Activated CD4-positive, alpha-beta memory T cell treated with anti-CD3 and anti-CD28 coated beads, Interleukin-2, amount 10 ng/mL, durations not matched to agents 7 days and 5 days (primary cell): ENCODE measurements at regions not wholly inside any gene's neighbourhood (a gene's known extent, or its start where the extent isn't known, plus 50 kb on each side); places are given as distances from the start of the nearest gene placed in this dataset.

Source experiments
- CTCF ChIA-PET: fragments of 350-600 bp; sonication (Branson Sonifier 250); formaldehyde crosslinking; loops from one replicate; lab custom pipeline; 2021; ENCODE audit warnings: antibody characterized with exemption, inconsistent platforms; lab: Charles Lee
- POLR2A ChIA-PET: fragments of 350-600 bp; sonication (Branson Sonifier 250); formaldehyde crosslinking; loops from one replicate; lab custom pipeline; 2021; ENCODE audit warnings: antibody characterized with exemption; lab: Charles Lee
- DNase-seq: peaks from one replicate; pipeline ENCODE4 v3.0.0-alpha.2; 2020
- H3K27ac Mint-ChIP-seq: one replicate; pipeline ENCODE4 v1.8.0; 2021; ENCODE audit warnings: mild to moderate bottlenecking, mixed read lengths
- H3K27me3 Mint-ChIP-seq: one replicate; pipeline ENCODE4 v1.8.0; 2021; ENCODE audit warnings: mixed read lengths
- H3K36me3 Mint-ChIP-seq: one replicate; pipeline ENCODE4 v1.8.0; 2021; ENCODE audit warnings: low read depth, mixed read lengths
- H3K4me1 Mint-ChIP-seq: one replicate; pipeline ENCODE4 v1.8.0; 2021; ENCODE audit warnings: mixed read lengths
- H3K4me3 Mint-ChIP-seq: one replicate; pipeline ENCODE4 v1.8.0; 2021; ENCODE audit warnings: mild to moderate bottlenecking, mixed read lengths
- H3K9me3 Mint-ChIP-seq: one replicate; pipeline ENCODE4 v1.8.0; 2021; ENCODE audit warnings: mixed read lengths

DNA sequence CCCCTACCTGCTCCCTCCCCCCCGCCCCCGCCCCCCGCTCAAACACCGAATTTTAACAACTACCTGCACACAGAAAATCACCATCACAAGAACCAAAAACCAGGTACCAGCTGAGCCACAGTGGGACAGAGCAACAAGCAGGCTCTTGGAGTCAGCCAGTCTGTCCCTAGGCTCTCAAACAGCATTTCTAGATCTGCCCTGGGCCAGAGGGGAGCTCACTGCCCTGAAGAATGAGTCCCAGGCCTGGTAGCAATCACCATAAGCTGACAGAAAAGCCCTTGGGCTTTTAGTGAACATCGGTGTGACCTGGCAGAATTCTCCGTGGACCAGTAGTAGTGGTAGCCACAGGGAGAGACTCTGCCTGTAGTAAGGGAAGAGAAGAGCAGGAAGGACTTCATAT is 58.3 kb downstream of the C11orf87 start:
- ChIA-PET CTCF (no interaction called here), POLR2A (no interaction called here)
- H3K27ac Mint-ChIP-seq = no peak overlapping the region
- H3K9me3 Mint-ChIP-seq = peaks cover 6% of the 10 kb centered on the region
- H3K4me3 Mint-ChIP-seq = no peak overlapping the region
- H3K36me3 Mint-ChIP-seq = no peaks in the 10 kb centered on the region
- H3K4me1 Mint-ChIP-seq = no peaks in the 10 kb centered on the region
- no peaks in the 10 kb centered on the region for H3K27me3 Mint-ChIP-seq
- DNase-seq = no peak

DNA sequence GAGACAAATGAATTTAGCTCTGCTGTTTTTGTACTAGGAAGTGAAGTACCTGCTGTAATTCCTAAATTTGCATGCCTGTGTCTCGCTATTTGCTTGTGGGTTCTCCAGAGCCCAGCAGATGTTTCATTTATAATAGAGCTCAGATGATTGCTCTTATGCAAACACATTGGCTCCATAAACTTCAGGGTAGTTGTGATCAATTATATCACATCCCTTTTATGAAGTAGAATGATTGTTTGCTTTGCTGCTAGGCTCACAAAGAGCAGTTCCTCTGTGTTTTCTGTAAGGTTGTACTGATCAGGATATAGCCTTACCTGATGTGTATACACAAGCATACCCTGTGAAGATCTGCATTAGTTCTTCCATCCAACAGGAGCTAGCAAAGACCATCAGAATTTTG is 64.1 kb downstream of the C11orf87 start:
- H3K27me3 Mint-ChIP-seq = no peaks in the 10 kb centered on the region
- H3K27ac Mint-ChIP-seq = no peak overlapping the region
- ChIA-PET CTCF (no interaction called here), POLR2A (no interaction called here)
- no peak for DNase-seq
- no peak overlapping the region for H3K4me3 Mint-ChIP-seq
- no peaks in the 10 kb centered on the region for H3K9me3 Mint-ChIP-seq
- no peaks in the 10 kb centered on the region for H3K4me1 Mint-ChIP-seq
- no peaks in the 10 kb centered on the region for H3K36me3 Mint-ChIP-seq

DNA sequence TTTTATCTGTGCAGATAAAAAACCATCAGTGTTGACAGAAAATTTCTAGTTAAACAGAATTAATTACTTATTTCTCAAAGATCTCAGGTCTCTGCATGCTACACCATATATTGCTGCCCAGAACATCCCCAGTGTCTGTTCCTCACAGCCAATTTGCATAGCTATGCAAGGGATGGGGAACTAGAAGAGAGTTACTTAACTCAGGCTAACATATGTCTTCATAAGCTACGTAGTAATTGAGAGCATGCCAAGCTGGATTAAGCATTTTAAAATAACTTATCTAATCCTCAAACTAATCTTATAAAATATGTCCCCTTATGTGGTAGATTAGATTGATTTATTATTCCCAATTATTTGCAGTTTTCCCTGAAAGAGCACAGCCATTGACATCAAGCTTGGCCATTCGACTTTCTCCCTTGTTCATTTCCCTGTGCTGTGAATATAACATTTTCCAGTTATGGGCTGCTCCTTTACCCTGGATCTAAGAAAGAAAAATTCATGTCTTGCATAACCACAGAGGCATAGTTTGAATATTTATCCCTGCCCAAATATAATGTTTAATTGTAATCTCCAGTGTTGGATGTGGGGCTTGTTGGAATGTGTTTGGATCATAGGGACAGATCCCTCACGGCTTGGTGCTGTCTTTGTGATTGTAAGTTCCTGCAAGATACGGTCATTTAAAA is 69.1 kb downstream of the C11orf87 start:
- Mint-ChIP-seq H3K4me1 (no peaks in the 10 kb centered on the region), H3K27ac (no peak overlapping the region), H3K27me3 (no peaks in the 10 kb centered on the region), H3K36me3 (no peaks in the 10 kb centered on the region), H3K9me3 (peaks cover under 1% of the 10 kb centered on the region), H3K4me3 (no peak overlapping the region)
- ChIA-PET POLR2A (no interaction called here), CTCF (no interaction called here)
- no peak for DNase-seq

DNA sequence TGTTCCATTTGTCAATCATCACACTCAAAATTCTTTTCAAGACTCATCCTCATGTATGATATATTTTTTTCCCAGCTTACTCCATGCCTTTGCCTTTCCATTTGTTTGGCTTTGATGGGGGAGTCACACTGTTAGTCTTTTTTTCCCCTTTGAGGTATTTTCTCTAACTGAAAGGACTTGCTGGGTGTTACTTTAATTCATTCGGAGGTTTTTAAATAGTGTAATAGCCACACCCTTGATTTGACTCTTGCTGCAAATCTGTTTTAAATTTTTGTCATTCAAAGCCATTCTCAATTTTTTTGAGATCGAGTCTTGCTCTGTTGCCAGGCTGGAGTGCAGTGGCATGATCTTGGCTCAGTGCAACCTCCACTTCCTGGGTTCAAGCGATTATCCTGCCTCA is 84.1 kb downstream of the C11orf87 start:
- Mint-ChIP-seq H3K9me3 (no peaks in the 10 kb centered on the region), H3K27ac (no peak overlapping the region), H3K36me3 (no peaks in the 10 kb centered on the region), H3K27me3 (no peaks in the 10 kb centered on the region), H3K4me1 (no peaks in the 10 kb centered on the region), H3K4me3 (no peak overlapping the region)
- POLR2A ChIA-PET = no interaction called here
- CTCF ChIA-PET = no interaction called here
- no peak for DNase-seq

DNA sequence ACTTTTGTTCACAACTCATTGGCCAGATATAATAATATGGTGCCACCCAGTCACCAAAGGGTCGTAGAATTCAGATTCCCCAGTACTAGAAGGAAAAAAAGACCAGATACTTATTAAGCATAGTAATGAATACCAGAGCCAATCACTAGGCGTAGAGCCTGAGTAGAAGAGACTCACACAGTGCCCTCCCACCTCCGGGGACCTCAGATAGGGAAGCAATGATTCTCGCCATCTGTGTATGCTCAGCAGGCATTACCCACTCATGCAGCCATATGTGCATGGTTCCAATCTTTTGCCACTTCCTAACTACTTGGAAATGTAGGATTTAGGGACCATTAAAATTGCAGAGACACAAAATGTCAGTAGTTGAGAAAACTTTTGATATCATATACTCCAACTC is 85.3 kb downstream of the C11orf87 start:
- Mint-ChIP-seq H3K4me3 (no peak overlapping the region), H3K36me3 (no peaks in the 10 kb centered on the region), H3K27ac (no peak overlapping the region)

DNA sequence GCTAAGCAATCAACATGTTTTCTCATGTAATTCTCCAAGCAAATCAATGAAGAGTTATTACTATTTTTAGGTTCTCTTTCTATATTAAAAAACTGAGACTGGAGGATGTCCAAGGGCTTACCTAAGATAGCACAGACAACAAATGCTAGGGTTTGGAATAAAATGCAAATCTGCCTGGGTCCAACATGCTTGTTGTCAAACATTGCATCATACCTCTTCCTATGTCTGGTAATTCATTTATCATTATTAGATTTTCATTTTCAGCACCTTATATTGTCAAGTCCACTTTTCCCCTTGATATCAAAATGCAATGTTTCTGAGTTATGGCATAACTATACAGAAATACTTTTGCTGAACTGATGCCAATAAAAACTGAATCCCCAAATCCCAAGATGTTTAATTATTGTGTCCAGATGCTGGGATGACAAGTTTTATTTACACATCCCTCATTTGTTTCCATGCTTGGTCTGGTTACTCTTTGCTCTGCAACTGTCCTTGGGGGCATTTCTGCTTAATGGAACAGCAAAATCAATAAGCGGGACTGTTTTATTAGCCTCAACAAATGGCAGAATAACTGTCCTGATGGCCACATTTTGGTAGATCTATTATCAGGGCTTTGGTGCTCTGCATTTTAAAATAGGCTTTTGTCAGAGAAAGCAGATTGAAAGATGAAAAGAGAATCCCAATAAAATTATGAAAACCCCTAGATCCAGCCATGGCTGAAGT is 86.0 kb downstream of the C11orf87 start:
- Mint-ChIP-seq H3K36me3 (no peaks in the 10 kb centered on the region), H3K4me3 (no peak overlapping the region), H3K27me3 (no peaks in the 10 kb centered on the region), H3K9me3 (no peaks in the 10 kb centered on the region), H3K27ac (no peak overlapping the region), H3K4me1 (no peaks in the 10 kb centered on the region)
- ChIA-PET POLR2A (no interaction called here), CTCF (no interaction called here)
- no peak for DNase-seq

More for the DNA sequence above, 85.3 kb downstream of the C11orf87 start:
- ChIA-PET CTCF (no interaction called here), POLR2A (no interaction called here)
- Mint-ChIP-seq H3K27me3 (no peaks in the 10 kb centered on the region), H3K9me3 (no peaks in the 10 kb centered on the region), H3K4me1 (no peaks in the 10 kb centered on the region)
- DNase-seq = no peak

DNA sequence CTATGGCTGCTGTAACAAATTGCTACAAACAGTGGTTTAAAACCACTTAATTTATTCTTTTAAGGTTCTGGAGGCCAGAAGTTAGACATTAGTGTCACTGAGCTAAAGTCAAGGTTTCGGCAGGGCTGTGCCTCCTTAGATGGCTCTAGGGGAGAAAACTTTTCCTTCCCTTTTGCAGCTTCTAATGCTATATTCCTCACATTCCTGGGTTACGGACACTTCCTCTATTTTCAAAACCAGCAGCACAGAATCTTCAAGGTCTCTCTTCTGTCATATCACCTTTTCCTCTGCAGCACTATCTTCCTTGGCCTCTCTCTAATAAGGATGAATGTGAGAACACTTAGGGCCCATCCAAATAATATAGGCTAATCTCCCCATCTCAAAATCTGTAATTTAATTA is 87.0 kb downstream of the C11orf87 start:
- Mint-ChIP-seq H3K4me3 (no peak overlapping the region), H3K27me3 (no peaks in the 10 kb centered on the region), H3K4me1 (no peaks in the 10 kb centered on the region), H3K9me3 (no peaks in the 10 kb centered on the region), H3K36me3 (no peaks in the 10 kb centered on the region), H3K27ac (no peak overlapping the region)
- ChIA-PET POLR2A (no interaction called here), CTCF (no interaction called here)
- DNase-seq = no peak

DNA sequence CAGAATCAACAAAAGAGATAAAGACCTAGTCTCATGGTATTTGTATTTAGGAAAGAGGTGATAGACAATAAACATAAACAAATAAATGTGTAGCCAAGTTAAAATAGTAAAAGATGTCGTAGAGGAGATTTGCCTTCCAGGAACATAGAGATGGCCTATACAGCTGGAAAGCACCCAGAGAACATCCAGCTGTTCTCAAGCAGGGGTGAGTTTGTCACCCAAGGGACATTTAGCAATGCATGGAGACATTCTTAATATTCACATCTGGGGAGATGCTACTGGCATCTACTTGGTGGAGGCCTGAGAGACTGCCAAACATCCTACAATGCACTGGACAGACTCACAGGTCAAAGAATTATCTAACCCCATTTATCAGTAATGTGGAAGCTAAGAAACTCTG is 88.3 kb downstream of the C11orf87 start:
- no peaks in the 10 kb centered on the region for H3K36me3 Mint-ChIP-seq
- no peak overlapping the region for H3K4me3 Mint-ChIP-seq
- DNase-seq = no peak
- no peak overlapping the region for H3K27ac Mint-ChIP-seq
- no peaks in the 10 kb centered on the region for H3K27me3 Mint-ChIP-seq
- ChIA-PET POLR2A (no interaction called here), CTCF (no interaction called here)
- no peaks in the 10 kb centered on the region for H3K9me3 Mint-ChIP-seq
- no peaks in the 10 kb centered on the region for H3K4me1 Mint-ChIP-seq

DNA sequence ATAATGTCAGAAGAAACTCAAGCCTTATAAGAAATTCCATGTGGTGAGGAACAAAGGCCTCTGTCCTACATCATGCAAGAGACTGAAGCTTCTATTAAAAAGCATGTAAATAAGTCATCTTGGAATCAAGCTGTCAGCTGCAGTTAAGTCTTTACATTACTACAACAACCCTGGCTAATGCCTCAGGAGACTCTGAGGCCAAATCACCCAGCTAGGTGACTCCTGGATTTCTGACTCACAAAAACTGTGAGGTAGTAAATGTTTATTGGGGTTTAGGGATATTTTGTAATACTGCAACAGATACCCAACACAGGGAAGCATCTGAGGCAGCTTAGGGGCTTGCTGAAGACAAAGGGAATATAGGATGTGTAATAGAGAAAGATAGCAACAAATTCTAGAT is 89.6 kb downstream of the C11orf87 start:
- Mint-ChIP-seq H3K4me1 (no peaks in the 10 kb centered on the region), H3K27ac (no peak overlapping the region), H3K4me3 (no peak overlapping the region), H3K27me3 (no peaks in the 10 kb centered on the region), H3K36me3 (no peaks in the 10 kb centered on the region), H3K9me3 (no peaks in the 10 kb centered on the region)
- ChIA-PET CTCF (no interaction called here), POLR2A (no interaction called here)
- DNase-seq = no peak

DNA sequence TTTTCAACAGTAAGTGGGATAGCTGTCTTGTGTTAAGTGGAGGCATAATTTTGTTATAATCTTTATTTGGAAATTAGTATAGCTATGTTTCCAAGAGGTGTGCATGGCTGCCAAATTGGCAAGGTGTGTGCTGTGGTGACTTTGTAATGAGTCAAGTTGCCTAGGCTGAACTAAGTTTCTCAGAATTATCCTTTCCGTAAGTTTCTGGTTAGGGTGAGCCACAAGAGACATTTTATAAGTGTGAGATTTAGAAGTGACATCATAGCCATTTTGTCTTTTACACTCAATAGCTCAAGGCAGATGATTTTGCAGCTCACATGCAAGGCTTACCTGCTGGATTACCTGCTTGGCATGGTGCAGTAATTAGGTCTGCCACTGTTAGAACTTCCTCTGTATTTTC is 90.3 kb downstream of the C11orf87 start:
- no peak overlapping the region for H3K27ac Mint-ChIP-seq
- DNase-seq = no peak
- no peaks in the 10 kb centered on the region for H3K36me3 Mint-ChIP-seq
- no peak overlapping the region for H3K4me3 Mint-ChIP-seq
- POLR2A ChIA-PET = no interaction called here
- H3K27me3 Mint-ChIP-seq = no peaks in the 10 kb centered on the region
- CTCF ChIA-PET = no interaction called here
- no peaks in the 10 kb centered on the region for H3K4me1 Mint-ChIP-seq
- no peaks in the 10 kb centered on the region for H3K9me3 Mint-ChIP-seq

DNA sequence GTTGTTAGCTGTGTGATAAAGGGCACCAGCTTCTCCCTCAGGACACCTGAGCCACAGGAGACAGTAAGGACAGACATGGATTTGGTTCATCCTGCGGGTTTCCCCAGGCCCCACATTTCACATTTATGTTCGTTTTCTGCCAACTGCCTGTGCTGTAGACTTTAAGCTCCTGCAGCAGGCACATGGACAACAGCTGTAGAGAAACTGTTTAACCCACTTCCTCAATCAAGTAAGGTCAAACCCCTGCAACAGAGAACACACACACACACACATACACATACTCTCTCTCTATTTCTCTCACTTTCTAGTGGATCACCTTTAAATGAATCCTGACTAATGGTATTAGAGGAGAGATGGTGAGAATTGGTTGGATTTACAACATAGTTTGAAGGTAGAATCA is 90.7 kb downstream of the C11orf87 start:
- H3K27me3 Mint-ChIP-seq = no peaks in the 10 kb centered on the region
- H3K4me1 Mint-ChIP-seq = no peaks in the 10 kb centered on the region
- no peaks in the 10 kb centered on the region for H3K9me3 Mint-ChIP-seq
- CTCF ChIA-PET = no interaction called here
- H3K27ac Mint-ChIP-seq = no peak overlapping the region
- POLR2A ChIA-PET = no interaction called here
- H3K36me3 Mint-ChIP-seq = no peaks in the 10 kb centered on the region
- DNase-seq = no peak
- no peak overlapping the region for H3K4me3 Mint-ChIP-seq

DNA sequence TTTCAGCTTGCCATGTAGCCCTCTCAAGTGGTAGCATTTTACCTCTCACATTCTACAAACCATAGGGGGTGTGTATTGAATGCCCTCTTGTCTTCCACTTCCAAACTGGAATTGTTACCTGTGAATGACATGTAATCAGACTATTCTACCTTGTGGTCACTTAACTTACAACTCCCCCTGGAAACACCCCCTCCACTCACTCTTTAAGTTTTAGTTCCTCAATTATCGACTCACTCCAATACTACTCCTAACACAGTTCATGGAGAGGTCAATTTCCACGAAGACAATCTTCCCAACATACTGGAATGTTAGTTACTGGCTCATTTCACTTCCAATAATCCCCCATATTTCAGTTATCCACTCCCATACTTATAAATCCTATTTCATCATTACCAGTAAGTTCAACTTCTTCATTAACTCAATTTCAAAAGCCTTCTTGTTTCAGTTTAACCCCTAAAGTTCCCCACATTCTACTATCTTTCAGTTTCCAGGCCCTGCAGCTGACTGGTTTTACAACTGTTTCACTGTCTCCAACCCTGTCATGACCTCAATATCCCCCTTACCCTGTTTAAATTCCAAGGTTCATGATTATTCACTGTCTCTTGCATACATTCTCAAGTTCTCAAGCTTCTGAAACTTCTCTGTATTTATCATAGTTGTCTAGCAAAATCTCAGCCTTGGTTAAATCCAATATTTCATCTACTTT is 92.5 kb downstream of the C11orf87 start:
- Mint-ChIP-seq H3K27ac (no peak overlapping the region), H3K36me3 (no peaks in the 10 kb centered on the region)

DNA sequence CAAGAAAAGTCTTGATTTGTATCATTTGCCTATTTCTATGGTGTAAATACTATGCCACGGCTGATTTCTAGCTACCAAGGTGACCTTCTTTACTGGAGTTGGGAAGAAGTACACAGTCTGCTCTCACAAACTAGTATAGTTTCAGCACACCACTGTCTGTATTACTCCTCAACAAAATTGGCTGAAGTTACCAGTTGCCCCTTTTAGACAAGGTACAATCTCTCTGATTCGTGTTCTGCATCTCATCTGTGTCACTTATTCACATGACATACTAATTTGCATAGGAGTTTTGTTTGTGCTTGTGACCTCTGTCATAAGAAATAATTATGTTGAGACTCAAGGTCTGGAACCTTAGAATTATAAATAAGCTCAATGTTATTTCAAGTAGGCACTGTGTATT is 97.3 kb downstream of the C11orf87 start:
- Mint-ChIP-seq H3K27me3 (no peaks in the 10 kb centered on the region), H3K9me3 (no peaks in the 10 kb centered on the region), H3K27ac (no peak overlapping the region), H3K4me1 (no peaks in the 10 kb centered on the region), H3K4me3 (no peak overlapping the region), H3K36me3 (no peaks in the 10 kb centered on the region)
- CTCF ChIA-PET = no interaction called here
- POLR2A ChIA-PET = no interaction called here
- DNase-seq = no peak

More for the DNA sequence above, 92.5 kb downstream of the C11orf87 start:
- DNase-seq = no peak
- POLR2A ChIA-PET = no interaction called here
- Mint-ChIP-seq H3K4me3 (no peak overlapping the region), H3K4me1 (no peaks in the 10 kb centered on the region), H3K9me3 (no peaks in the 10 kb centered on the region), H3K27me3 (no peaks in the 10 kb centered on the region)
- CTCF ChIA-PET = no interaction called here
